ENCODE measurements at regions not wholly inside any gene's neighbourhood (a gene's known extent, or its start where the extent isn't known, plus 50 kb on each side); places are given as distances from the start of the nearest gene placed in this dataset.
A peak's percentile ranks its signal among the peaks of the same experiment; 100 is the strongest.
"Not testable (repeated sequence)": the region's sequence is repeated elsewhere in the genome, so short reads cannot be mapped to it uniquely, and the experiment has no call there.

GRCh38 chr6:169008641-169009257 lies 244.9 kb downstream of the THBS2 start:
- Mint-ChIP-seq H3K9me3 (peaks cover 0 to 5% (median 0%) of the 10 kb centered on the region in 6 donors), H3K4me1 (no peaks in the 10 kb centered on the region), H3K27me3 (ENCODE audit: low read depth in 3 of 3) (peaks cover 0 to 5% (median 4%) of the 10 kb centered on the region in 3 donors), H3K36me3 (no peaks in the 10 kb centered on the region), H3K27ac (peak overlapping the region in 1 of 6 donors; percentile 9), H3K4me3 (no peak overlapping the region)
- DNase-seq, result no peak

GRCh38 chr6:169005166-169005565 lies 248.5 kb downstream of the THBS2 start:
- no peaks in the 10 kb centered on the region for H3K36me3 Mint-ChIP-seq
- no peaks in the 10 kb centered on the region for H3K9me3 Mint-ChIP-seq
- no peak for DNase-seq
- peaks cover 2 to 7% (median 5%) of the 10 kb centered on the region in 3 donors for H3K27me3 Mint-ChIP-seq (ENCODE audit: low read depth in 3 of 3)
- H3K4me1 Mint-ChIP-seq, result no peaks in the 10 kb centered on the region
- no peak overlapping the region for H3K4me3 Mint-ChIP-seq
- no peak overlapping the region for H3K27ac Mint-ChIP-seq

GRCh38 chr6:169000022-169000421 lies 253.6 kb downstream of the THBS2 start:
- no peaks in the 10 kb centered on the region for H3K4me1 Mint-ChIP-seq
- peaks cover 2 to 7% (median 3%) of the 10 kb centered on the region in 3 donors for H3K27me3 Mint-ChIP-seq (ENCODE audit: low read depth in 3 of 3)
- H3K36me3 Mint-ChIP-seq, result no peaks in the 10 kb centered on the region
- no peak overlapping the region for H3K27ac Mint-ChIP-seq
- H3K9me3 Mint-ChIP-seq, result no peaks in the 10 kb centered on the region
- no peak for DNase-seq
- H3K4me3 Mint-ChIP-seq, result no peak overlapping the region

- no peak for DNase-seq
- Mint-ChIP-seq H3K4me1 (no peaks in the 10 kb centered on the region), H3K9me3 (no peaks in the 10 kb centered on the region), H3K4me3 (no peak overlapping the region), H3K27ac (no peak overlapping the region), H3K36me3 (no peaks in the 10 kb centered on the region), H3K27me3 (ENCODE audit: low read depth in 3 of 3) (peaks cover 2 to 6% (median 3%) of the 10 kb centered on the region in 3 donors)
Measured at GRCh38 chr6:168999392-168999791, 254.3 kb downstream of the THBS2 start.

GRCh38 chr6:168996356-168996625 lies 257.4 kb downstream of the THBS2 start:
- no peak overlapping the region for H3K4me3 Mint-ChIP-seq
- peaks cover 0 to 5% (median 0%) of the 10 kb centered on the region in 3 donors for H3K27me3 Mint-ChIP-seq (ENCODE audit: low read depth in 3 of 3)
- H3K4me1 Mint-ChIP-seq, result no peaks in the 10 kb centered on the region
- DNase-seq, result no peak
- no peaks in the 10 kb centered on the region for H3K9me3 Mint-ChIP-seq
- H3K36me3 Mint-ChIP-seq, result no peaks in the 10 kb centered on the region
- no peak overlapping the region for H3K27ac Mint-ChIP-seq

GRCh38 chr6:168995526-168996355 lies 257.9 kb downstream of the THBS2 start:
- Mint-ChIP-seq H3K4me1 (no peaks in the 10 kb centered on the region), H3K36me3 (no peaks in the 10 kb centered on the region), H3K27me3 (ENCODE audit: low read depth in 3 of 3) (peaks cover 0 to 5% (median 0%) of the 10 kb centered on the region in 3 donors), H3K9me3 (no peaks in the 10 kb centered on the region), H3K27ac (no peak overlapping the region), H3K4me3 (no peak overlapping the region)
- no peak for DNase-seq

GRCh38 chr6:168994956-168995355 lies 258.7 kb downstream of the THBS2 start:
- Mint-ChIP-seq H3K4me1 (no peaks in the 10 kb centered on the region), H3K9me3 (no peaks in the 10 kb centered on the region), H3K27ac (no peak overlapping the region), H3K4me3 (no peak overlapping the region), H3K27me3 (ENCODE audit: low read depth in 3 of 3) (peaks cover 0 to 5% (median 0%) of the 10 kb centered on the region in 3 donors), H3K36me3 (no peaks in the 10 kb centered on the region)
- no peak for DNase-seq

GRCh38 chr6:168992446-168993144 lies 261.1 kb downstream of the THBS2 start:
- Mint-ChIP-seq H3K36me3 (no peaks in the 10 kb centered on the region), H3K4me1 (no peaks in the 10 kb centered on the region), H3K9me3 (no peaks in the 10 kb centered on the region), H3K4me3 (no peak overlapping the region), H3K27ac (peak overlapping the region in 2 of 6 donors; percentile 25 to 41), H3K27me3 (ENCODE audit: low read depth in 3 of 3) (peaks cover 0 to 5% (median 0%) of the 10 kb centered on the region in 3 donors)
- no peak for DNase-seq

GRCh38 chr6:168991695-168992094 lies 262.0 kb downstream of the THBS2 start:
- not testable (repeated sequence) for H3K4me3 Mint-ChIP-seq

GRCh38 chr6:168990019-168990751 lies 263.5 kb downstream of the THBS2 start:
- no peaks in the 10 kb centered on the region for H3K36me3 Mint-ChIP-seq
- no peaks in the 10 kb centered on the region for H3K9me3 Mint-ChIP-seq
- H3K27ac Mint-ChIP-seq, result no peak overlapping the region
- H3K4me3 Mint-ChIP-seq, result no peak overlapping the region
- peaks cover 0 to 5% (median 2%) of the 10 kb centered on the region in 3 donors for H3K27me3 Mint-ChIP-seq (ENCODE audit: low read depth in 3 of 3)
- DNase-seq, result no peak
- no peaks in the 10 kb centered on the region for H3K4me1 Mint-ChIP-seq

More at GRCh38 chr6:168991695-168992094, 262.0 kb downstream of the THBS2 start:
- H3K4me1 Mint-ChIP-seq; H3K9me3 Mint-ChIP-seq; H3K27me3 Mint-ChIP-seq (ENCODE audit: low read depth in 3 of 3); H3K36me3 Mint-ChIP-seq; H3K27ac Mint-ChIP-seq; DNase-seq: not testable (repeated sequence)

GRCh38 chr6:168989421-168989820 lies 264.2 kb downstream of the THBS2 start:
- peaks cover 0 to 5% (median 2%) of the 10 kb centered on the region in 3 donors for H3K27me3 Mint-ChIP-seq (ENCODE audit: low read depth in 3 of 3)
- H3K36me3 Mint-ChIP-seq, result no peaks in the 10 kb centered on the region
- no peak overlapping the region for H3K27ac Mint-ChIP-seq
- H3K4me3 Mint-ChIP-seq, result no peak overlapping the region
- H3K9me3 Mint-ChIP-seq, result no peaks in the 10 kb centered on the region
- H3K4me1 Mint-ChIP-seq, result no peaks in the 10 kb centered on the region
- no peak for DNase-seq

- Mint-ChIP-seq H3K27ac (no peak overlapping the region), H3K4me3 (no peak overlapping the region), H3K4me1 (no peaks in the 10 kb centered on the region), H3K36me3 (no peaks in the 10 kb centered on the region), H3K27me3 (ENCODE audit: low read depth in 3 of 3) (peaks cover 0 to 5% (median 2%) of the 10 kb centered on the region in 3 donors), H3K9me3 (no peaks in the 10 kb centered on the region)
- DNase-seq, result no peak
Measured at GRCh38 chr6:168988801-168989200, 264.8 kb downstream of the THBS2 start.

GRCh38 chr6:168988280-168988679 lies 265.4 kb downstream of the THBS2 start:
- no peaks in the 10 kb centered on the region for H3K4me1 Mint-ChIP-seq
- H3K4me3 Mint-ChIP-seq, result no peak overlapping the region
- no peak overlapping the region for H3K27ac Mint-ChIP-seq
- H3K9me3 Mint-ChIP-seq, result no peaks in the 10 kb centered on the region
- H3K36me3 Mint-ChIP-seq, result no peaks in the 10 kb centered on the region
- peaks cover 0 to 6% (median 2%) of the 10 kb centered on the region in 3 donors for H3K27me3 Mint-ChIP-seq (ENCODE audit: low read depth in 3 of 3)
- DNase-seq, result no peak

GRCh38 chr6:168985705-168986104 lies 267.9 kb downstream of the THBS2 start:
- H3K4me1 Mint-ChIP-seq, result no peaks in the 10 kb centered on the region
- peaks cover 5 to 13% (median 8%) of the 10 kb centered on the region in 6 donors for H3K9me3 Mint-ChIP-seq
- H3K27me3 Mint-ChIP-seq (ENCODE audit: low read depth in 3 of 3), result peaks cover 0 to 10% (median 2%) of the 10 kb centered on the region in 3 donors
- no peak overlapping the region for H3K4me3 Mint-ChIP-seq
- no peak for DNase-seq
- no peak overlapping the region for H3K27ac Mint-ChIP-seq
- H3K36me3 Mint-ChIP-seq, result peaks cover 0 to 4% (median 4%) of the 10 kb centered on the region in 3 donors
